GM23248 (cell line): ENCODE measurements at regions not wholly inside any gene's neighbourhood (a gene's known extent, or its start where the extent isn't known, plus 50 kb on each side); places are given as distances from the start of the nearest gene placed in this dataset.

Source experiments
- DNase-seq: peaks from one replicate; pipeline ENCODE4 v3.0.0-alpha.2; 2015
- H2AFZ ChIP-seq: fragments of 200-600 bp; sonication (generic); 2 replicates; pipeline ENCODE4 v1.6.1; 2016; ENCODE audit warnings: antibody characterized with exemption
- H3F3A ChIP-seq: fragments of 200-600 bp; sonication (generic); 2 replicates; pipeline ENCODE4 v1.6.1; 2016; ENCODE audit warnings: mild to moderate bottlenecking, antibody characterized with exemption, mixed run types; ENCODE audit not compliant: insufficient read depth
- H3K27ac ChIP-seq: fragments of 200-600 bp; sonication (generic); 2 replicates; pipeline ENCODE4 v1.5.1; 2016; ENCODE audit warnings: mild to moderate bottlenecking
- H3K27me3 ChIP-seq: fragments of 200-600 bp; sonication (generic); replicated peaks from 2 replicates; pipeline ENCODE4 v1.6.1; 2016; ENCODE audit warnings: mild to moderate bottlenecking; ENCODE audit not compliant: insufficient read depth
- H3K36me3 ChIP-seq: fragments of 200-600 bp; sonication (generic); 2 replicates; pipeline ENCODE4 v1.6.1; 2016; ENCODE audit warnings: low read depth, mild to moderate bottlenecking
- H3K4me1 ChIP-seq: fragments of 200-600 bp; sonication (generic); 2 replicates; pipeline ENCODE4 v1.6.1; 2016; ENCODE audit warnings: mild to moderate bottlenecking; ENCODE audit not compliant: insufficient read depth
- H3K4me2 ChIP-seq: fragments of 200-600 bp; sonication (generic); one replicate; pipeline ENCODE4 v1.6.1; 2016; ENCODE audit warnings: mild to moderate bottlenecking; ENCODE audit not compliant: unreplicated experiment
- H3K4me3 ChIP-seq: fragments of 200-600 bp; sonication (generic); 2 replicates; pipeline ENCODE4 v1.5.1; 2016; ENCODE audit warnings: mild to moderate bottlenecking
- H3K79me2 ChIP-seq: fragments of 200-600 bp; sonication (generic); 2 replicates; pipeline ENCODE4 v1.6.1; 2016; ENCODE audit warnings: mild to moderate bottlenecking; ENCODE audit not compliant: insufficient read depth
- H3K9ac ChIP-seq: fragments of 200-600 bp; sonication (generic); 2 replicates; pipeline ENCODE4 v1.6.1; 2016; ENCODE audit warnings: mild to moderate bottlenecking
- H3K9me2 ChIP-seq: fragments of 200-600 bp; sonication (generic); 2 replicates; pipeline ENCODE4 v1.6.1; 2016; ENCODE audit warnings: mixed run types, mild to moderate bottlenecking, moderate library complexity; ENCODE audit not compliant: insufficient read depth
- H3K9me3 ChIP-seq: fragments of 200-600 bp; sonication (generic); one replicate; pipeline ENCODE4 v1.6.1; 2017; ENCODE audit warnings: low read depth
- H4K20me1 ChIP-seq: fragments of 200-600 bp; sonication (generic); 2 replicates; pipeline ENCODE4 v1.6.0; 2016; ENCODE audit not compliant: insufficient read depth
- EZH2 ChIP-seq: fragments of 200-600 bp; sonication (generic); IDR thresholded peaks from 2 replicates; pipeline ENCODE4 v1.6.1; 2018; ENCODE audit warnings: antibody characterized with exemption, mild to moderate bottlenecking; ENCODE audit not compliant: insufficient read depth, poor library complexity, severe bottlenecking
- EZH2phosphoT487 ChIP-seq: fragments of 200-600 bp; sonication (generic); IDR thresholded peaks from 2 replicates; pipeline ENCODE4 v1.6.1; 2018; ENCODE audit warnings: antibody characterized with exemption, moderate library complexity, mild to moderate bottlenecking, low read depth; ENCODE audit not compliant: insufficient read depth
- WGBS, 2 experiments: methylation state at CpG; one replicate each; pipeline ENCODE4 v1.1.6; 2015 to 2017; ENCODE audit warnings: low lambda C conversion rate in 2 of 2, low coverage in 1 of 2; ENCODE audit errors: missing lambda C conversion rate in 2 of 2; 5-methylcytosine and 5-hydroxymethylcytosine counted together
- in situ Hi-C: fragments of 300-500 bp; cut with MboI; formaldehyde crosslinking; loops from 2 replicates; pipeline ENCODE4 v1.15.0; 2020

- in situ Hi-C loops: no loop called here
- Histone ChIP-seq H3K9ac (no peak overlapping the region), H3K9me2 (no peaks in the 10 kb centered on the region), H3K4me3 (no peak overlapping the region), H3K9me3 (no peaks in the 10 kb centered on the region), H3K27me3 (peaks cover 40% of the 10 kb centered on the region), H3K4me1 (no peaks in the 10 kb centered on the region), H2AFZ (no peak overlapping the region), H4K20me1 (no peaks in the 10 kb centered on the region), H3K27ac (no peak overlapping the region), H3K79me2 (no peaks in the 10 kb centered on the region), H3K4me2 (no peak overlapping the region), H3F3A (no peaks in the 10 kb centered on the region), H3K36me3 (no peaks in the 10 kb centered on the region)
- TF ChIP-seq EZH2: no peak
- no peak for TF ChIP-seq EZH2phosphoT487
- 31 to 39% methylated on average over 6 of the region's 6 CpGs for WGBS, 2 experiments
- no peak for DNase-seq
Observed at GRCh38 chr10:3009341-3009740, 58.0 kb upstream of the PFKP start.

GRCh38 chr10:3008518-3009195, 58.7 kb upstream of the PFKP start:
- no peak for DNase-seq
- Histone ChIP-seq H3K9ac (no peak overlapping the region), H3F3A (no peaks in the 10 kb centered on the region), H3K4me3 (no peak overlapping the region), H3K36me3 (no peaks in the 10 kb centered on the region), H3K27me3 (peaks cover 40% of the 10 kb centered on the region), H3K27ac (no peak overlapping the region), H3K9me2 (no peaks in the 10 kb centered on the region), H3K4me1 (no peaks in the 10 kb centered on the region), H3K4me2 (no peak overlapping the region), H4K20me1 (no peaks in the 10 kb centered on the region), H3K9me3 (no peaks in the 10 kb centered on the region), H2AFZ (no peak overlapping the region), H3K79me2 (no peaks in the 10 kb centered on the region)
- in situ Hi-C loops: no loop called here
- TF ChIP-seq EZH2phosphoT487 (no peak), EZH2 (no peak)
- 45 to 46% methylated on average over 12 of the region's 12 CpGs for WGBS, 2 experiments

- Histone ChIP-seq H3K9ac (no peak overlapping the region), H2AFZ (no peak overlapping the region), H3K4me2 (no peak overlapping the region), H3F3A (no peaks in the 10 kb centered on the region), H3K4me3 (no peak overlapping the region), H3K36me3 (no peaks in the 10 kb centered on the region), H4K20me1 (no peaks in the 10 kb centered on the region), H3K27ac (no peak overlapping the region), H3K79me2 (no peaks in the 10 kb centered on the region), H3K4me1 (no peaks in the 10 kb centered on the region), H3K27me3 (peaks cover 32% of the 10 kb centered on the region), H3K9me3 (no peaks in the 10 kb centered on the region), H3K9me2 (no peaks in the 10 kb centered on the region)
- 16 to 67% methylated on average over 1 of the region's 1 CpG for WGBS, 2 experiments
- in situ Hi-C loops: no loop called here
- TF ChIP-seq EZH2phosphoT487 (no peak), EZH2 (no peak)
- DNase-seq: no peak
Observed at GRCh38 chr10:3006607-3007006, 60.7 kb upstream of the PFKP start.

- 23 to 25% methylated on average over 3 of the region's 3 CpGs for WGBS, 2 experiments
Observed at GRCh38 chr10:3006093-3006492, 61.3 kb upstream of the PFKP start.

More at GRCh38 chr10:3006093-3006492, 61.3 kb upstream of the PFKP start:
- Histone ChIP-seq H3K4me1 (no peaks in the 10 kb centered on the region), H3K4me2 (no peak overlapping the region), H3F3A (no peaks in the 10 kb centered on the region), H3K36me3 (no peaks in the 10 kb centered on the region), H3K27ac (no peak overlapping the region), H3K79me2 (no peaks in the 10 kb centered on the region), H3K9ac (no peak overlapping the region), H3K9me2 (no peaks in the 10 kb centered on the region), H3K9me3 (no peaks in the 10 kb centered on the region), H2AFZ (no peak overlapping the region), H3K4me3 (no peak overlapping the region), H4K20me1 (no peaks in the 10 kb centered on the region), H3K27me3 (peaks cover 32% of the 10 kb centered on the region)
- DNase-seq: no peak
- in situ Hi-C loops: no loop called here
- TF ChIP-seq EZH2 (no peak), EZH2phosphoT487 (no peak)
